Activated T-cell treated with anti-CD3 and anti-CD28 coated beads, Interleukin-2, amount 50 U/mL, for 48 hours (primary cell): ENCODE measurements at regions not wholly inside any gene's neighbourhood (a gene's known extent, or its start where the extent isn't known, plus 50 kb on each side); places are given as distances from the start of the nearest gene placed in this dataset.
A peak's percentile ranks its signal among the peaks of the same experiment; 100 is the strongest.
"Not testable (repeated sequence)": the region's sequence is repeated elsewhere in the genome, so short reads cannot be mapped to it uniquely, and the experiment has no call there.

Experiments used
- DNase-seq, 2 experiments: peaks; one replicate each; pipeline ENCODE4 v3.0.0-alpha.2; 2020

GRCh38 chr12:34097213-34097612 is 74.9 kb downstream of the ALG10 start:
- no peak for DNase-seq

GRCh38 chr12:34105392-34105933 is 83.2 kb downstream of the ALG10 start:
- DNase-seq, result no peak

- DNase-seq, result no peak
Observed at GRCh38 chr12:34106172-34106571, 83.9 kb downstream of the ALG10 start.

- DNase-seq, result no peak
Observed at GRCh38 chr12:34107016-34107415, 84.7 kb downstream of the ALG10 start.

DNA sequence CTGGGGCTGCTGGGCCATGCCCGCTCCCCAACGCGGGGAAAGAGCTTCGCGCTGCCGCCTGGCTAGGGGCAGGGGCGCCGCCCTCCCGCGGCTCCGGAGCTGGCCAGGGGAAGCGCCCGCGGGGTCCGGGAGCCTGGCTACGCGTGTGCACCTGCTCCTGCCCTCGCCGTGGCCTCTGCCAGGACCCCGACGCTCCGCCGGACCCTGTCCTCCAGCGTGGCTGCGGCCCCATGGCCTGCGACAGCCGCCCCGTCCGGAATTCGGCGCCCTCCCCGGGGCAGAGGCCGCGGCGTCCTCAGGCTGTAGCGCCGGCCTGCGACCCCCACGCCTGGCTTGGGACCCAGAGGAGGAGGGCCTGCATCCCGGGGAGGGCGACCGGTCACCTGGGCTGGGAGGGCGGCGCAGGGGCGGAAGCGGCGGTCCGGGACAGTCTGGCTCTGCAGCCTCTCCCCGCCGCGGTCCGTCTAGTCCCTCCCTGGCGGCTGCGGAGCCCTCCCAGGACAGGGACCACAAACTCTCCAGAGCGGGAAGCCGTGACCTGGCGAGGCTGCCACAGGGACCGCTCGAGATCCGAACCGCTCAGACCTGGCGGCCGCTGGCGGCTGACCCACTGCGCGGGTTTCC is 85.6 kb downstream of the ALG10 start:
- no peak for DNase-seq

GRCh38 chr12:34108405-34108803 is 86.1 kb downstream of the ALG10 start:
- no peak for DNase-seq

DNA sequence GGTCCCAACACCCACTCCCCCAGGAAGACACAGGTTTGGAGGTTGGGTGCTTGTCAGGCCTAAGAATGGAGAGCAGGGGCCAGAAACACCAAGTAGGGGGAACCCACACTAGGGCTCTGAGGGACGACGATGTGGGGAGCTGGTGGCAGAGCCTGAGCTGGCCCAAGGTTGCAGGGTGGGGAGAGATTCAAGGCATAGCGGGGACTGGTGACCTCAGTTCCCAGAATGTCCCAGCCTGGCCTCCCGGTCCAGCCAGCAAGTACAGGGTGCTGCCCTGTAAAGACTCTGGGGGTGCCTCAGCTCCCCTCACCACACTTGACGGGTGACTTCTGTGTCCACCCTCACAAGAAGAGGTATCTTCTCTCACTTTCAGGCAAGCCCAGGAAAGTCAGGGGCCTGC is 86.7 kb downstream of the ALG10 start:
- DNase-seq, result no peak

DNA sequence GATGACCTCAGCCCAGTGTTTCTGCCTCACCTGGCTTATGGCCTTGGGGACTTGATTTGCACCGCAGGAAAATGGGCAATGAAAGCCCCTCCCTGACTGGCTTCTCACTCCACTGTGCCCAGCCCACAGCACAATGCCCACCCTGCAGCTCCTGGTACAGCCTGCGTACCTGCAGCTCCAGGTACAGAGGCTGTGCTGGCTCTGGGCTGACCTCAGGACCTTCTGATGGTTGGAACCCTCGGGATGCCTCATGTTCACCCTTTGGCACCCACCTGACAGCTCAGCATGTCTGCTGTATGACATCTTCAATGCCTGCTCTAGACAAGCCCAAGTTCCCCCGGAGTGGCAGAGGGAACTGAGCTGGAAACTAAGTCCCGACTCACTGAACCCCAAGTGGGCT is 87.1 kb downstream of the ALG10 start:
- DNase-seq, result no peak

- DNase-seq, result not testable (repeated sequence)
Observed at GRCh38 chr12:34109909-34110531, 87.7 kb downstream of the ALG10 start.

DNA sequence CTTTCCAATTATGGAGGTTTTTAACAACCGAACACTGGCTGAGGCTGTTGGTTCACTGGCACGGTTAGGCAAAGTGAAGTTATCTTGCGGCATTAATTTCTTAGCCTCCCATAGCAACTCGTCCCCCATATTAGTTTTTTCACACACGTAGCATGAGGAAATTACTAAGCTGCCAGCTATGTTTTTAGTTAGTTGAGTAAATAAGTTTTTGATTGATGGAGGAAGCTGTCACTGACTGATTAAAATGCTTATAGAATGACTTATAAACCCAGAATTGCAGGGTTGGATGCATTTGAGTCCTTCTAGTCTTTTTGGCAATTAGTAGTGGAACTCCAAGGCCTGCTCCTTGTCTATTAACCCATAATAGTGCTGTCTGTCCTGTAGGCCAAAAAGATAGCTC is 97.1 kb downstream of the ALG10 start:
- no peak for DNase-seq

GRCh38 chr12:34121360-34121759 is 99.1 kb downstream of the ALG10 start:
- no peak for DNase-seq

GRCh38 chr12:34123092-34123491 is 100.8 kb downstream of the ALG10 start:
- DNase-seq, result peak; percentile 53 to 63

GRCh38 chr12:34124608-34125007 is 102.3 kb downstream of the ALG10 start:
- DNase-seq, result no peak

- DNase-seq, result no peak
Observed at GRCh38 chr12:34126239-34126641, 103.9 kb downstream of the ALG10 start.

DNA sequence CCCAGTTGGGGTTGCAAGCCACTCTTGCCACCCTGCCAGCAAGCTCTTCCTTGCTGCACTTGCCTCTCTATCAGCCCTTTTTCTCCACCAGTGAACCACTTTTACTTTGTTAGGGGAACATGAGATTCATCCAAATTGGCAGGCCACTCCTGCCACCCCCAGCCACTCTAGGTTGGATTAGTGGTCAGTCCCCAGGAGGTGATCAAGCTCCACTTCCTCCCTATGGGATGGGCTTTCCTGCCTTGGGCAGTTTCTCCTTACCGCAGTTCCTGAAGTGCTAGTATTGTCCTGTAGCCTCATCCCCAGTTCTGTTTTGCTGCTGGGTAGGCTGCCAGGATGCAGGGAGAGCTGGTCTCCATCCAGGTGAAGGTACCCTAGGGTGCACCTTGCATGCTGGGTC is 104.5 kb downstream of the ALG10 start:
- no peak for DNase-seq

- not testable (repeated sequence) for DNase-seq
Observed at GRCh38 chr12:34127379-34127778, 105.1 kb downstream of the ALG10 start.

- no peak for DNase-seq
Observed at GRCh38 chr12:34142430-34142829, 120.1 kb downstream of the ALG10 start.

DNA sequence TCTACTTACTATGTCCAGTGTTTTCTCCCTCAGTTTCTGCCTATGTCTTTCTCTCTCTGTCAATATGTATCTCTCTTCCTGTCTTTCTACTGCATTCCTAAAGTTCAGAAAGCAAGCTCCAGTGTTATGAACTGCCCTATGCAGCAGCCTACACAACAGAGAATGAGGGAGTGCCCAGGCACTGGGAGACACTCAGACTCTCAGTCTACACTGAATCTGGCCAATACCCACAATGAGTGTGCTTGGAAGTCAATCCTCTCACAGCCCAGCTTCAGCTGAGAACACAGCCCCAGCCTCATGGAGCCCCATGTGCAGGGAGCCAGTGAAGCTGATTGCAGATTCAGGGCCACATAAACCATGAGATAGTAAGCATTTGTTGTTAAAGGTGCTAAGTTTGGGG is 128.7 kb downstream of the ALG10 start:
- DNase-seq, result no peak

- DNase-seq, result no peak
Observed at GRCh38 chr12:34163443-34163842, 141.1 kb downstream of the ALG10 start.

- no peak for DNase-seq
Observed at GRCh38 chr12:34166427-34167060, 144.2 kb downstream of the ALG10 start.

- DNase-seq, result not testable (repeated sequence)
Observed at GRCh38 chr12:34168507-34168906, 146.2 kb downstream of the ALG10 start.

DNA sequence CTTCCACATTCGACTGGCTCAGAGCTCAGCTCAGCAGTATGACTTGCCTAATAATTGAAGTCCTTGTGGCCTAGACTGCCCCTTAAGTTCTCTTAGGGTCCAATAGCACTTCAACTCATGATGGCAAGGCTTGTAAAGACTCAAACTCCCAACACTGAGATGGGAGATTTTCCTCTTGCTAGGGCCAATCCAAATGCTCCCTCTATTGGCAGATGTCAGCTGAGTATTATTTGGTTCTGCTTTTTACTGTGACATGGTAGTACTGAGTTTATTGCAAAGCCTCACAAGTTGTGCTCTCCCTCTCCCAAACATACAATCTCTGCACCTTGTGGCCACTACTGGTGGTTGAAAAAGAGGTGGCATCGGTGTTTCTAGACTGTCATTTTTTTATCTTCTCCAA is 164.2 kb downstream of the ALG10 start:
- no peak for DNase-seq

DNA sequence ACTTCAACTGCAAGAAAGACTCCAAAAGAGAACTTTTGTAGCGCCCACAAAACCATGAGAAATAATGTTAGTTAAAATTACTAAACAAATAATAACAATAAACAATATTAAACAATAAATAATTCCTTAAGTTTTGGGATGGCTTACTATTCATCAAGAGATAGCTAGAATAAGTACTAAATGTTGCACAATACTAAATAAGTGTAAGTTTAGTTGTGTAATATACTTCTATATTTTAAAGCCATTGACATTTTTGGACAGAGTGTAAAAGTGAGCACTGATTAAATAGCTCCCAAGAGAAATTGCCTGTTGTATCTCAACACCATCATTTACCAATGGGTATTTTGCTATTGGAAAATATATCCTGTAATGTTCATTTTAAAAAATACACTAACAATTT is 166.7 kb downstream of the ALG10 start:
- DNase-seq, result no peak

DNA sequence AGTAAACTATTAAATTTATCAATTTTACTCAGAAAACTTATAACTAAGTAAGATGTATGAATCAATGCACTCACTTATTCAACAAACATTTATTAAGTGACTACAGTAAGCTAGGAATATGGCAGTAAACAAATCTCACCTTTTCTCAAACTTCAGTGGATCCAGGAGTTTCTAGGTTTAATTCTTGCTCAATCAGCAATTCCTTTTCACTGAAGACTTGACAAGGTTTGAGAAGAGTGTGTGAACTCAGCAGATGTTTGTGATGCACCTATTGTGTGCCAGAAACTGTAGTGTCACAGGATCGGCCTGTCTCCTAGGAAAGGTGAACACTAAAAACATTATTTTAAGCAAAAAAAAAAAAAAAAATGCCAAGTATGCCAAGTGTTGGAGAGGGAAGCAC is 167.8 kb downstream of the ALG10 start:
- DNase-seq, result no peak
